ENCODE measurements at regions not wholly inside any gene's neighbourhood (a gene's known extent, or its start where the extent isn't known, plus 50 kb on each side); places are given as distances from the start of the nearest gene placed in this dataset.

- no peak for DNase-seq (ENCODE audit: low spot score)
- CTCF ChIA-PET = no interaction called here
- H3K4me3 Mint-ChIP-seq = no peak overlapping the region
- TF ChIP-seq GTF2I (CRISPR knock-in tag; conservative IDR thresholded peaks at IDR 0.05) (no peak), ZNF425 (CRISPR knock-in tag; conservative IDR thresholded peaks at IDR 0.05) (no peak), NFE2L1 (CRISPR knock-in tag; IDR thresholded peaks at IDR 0.05) (no peak), AR (CRISPR knock-in tag; IDR thresholded peaks at IDR 0.05) (no peak), RORB (CRISPR knock-in tag; IDR thresholded peaks at IDR 0.05) (no peak), CREM (CRISPR knock-in tag; IDR thresholded peaks at IDR 0.05) (no peak), PRRX2 (CRISPR knock-in tag; IDR thresholded peaks at IDR 0.05) (no peak), ARID4B (CRISPR knock-in tag; IDR thresholded peaks at IDR 0.05; ENCODE audit: borderline replicate concordance) (no peak), STAT6 (CRISPR knock-in tag; conservative IDR thresholded peaks at IDR 0.05; ENCODE audit: low read depth) (no peak), MLX (CRISPR knock-in tag; IDR thresholded peaks at IDR 0.05) (no peak), GABPB1 (CRISPR knock-in tag; IDR thresholded peaks at IDR 0.05) (no peak)
- H3K27me3 Mint-ChIP-seq (ENCODE audit: low read depth) = no peaks in the 10 kb centered on the region; the same call in 1 of the 2 replicates
- POLR2A ChIA-PET = no interaction called here
- no peaks in the 10 kb centered on the region for H3K36me3 Mint-ChIP-seq
- peaks cover 13% of the 10 kb centered on the region for H3K9me3 Mint-ChIP-seq
- ATAC-seq = no peak
- H3K27ac Mint-ChIP-seq = no peak overlapping the region
- 0 out of 2 replicates have a peak, but pooled peaks cover 5% of the 10 kb centered on the region for H3K4me1 Mint-ChIP-seq
These were observed 95.5 kb downstream of the CHD9NB start for GRCh38 chr16:52957199-52957598.

GRCh38 chr16:52956044-52956443, 96.7 kb downstream of the CHD9NB start:
- no peak for TF ChIP-seq EMX1 (CRISPR knock-in tag; IDR thresholded peaks at IDR 0.05)
- Mint-ChIP-seq H3K9me3 (peaks cover 13% of the 10 kb centered on the region), H3K27me3 (ENCODE audit: low read depth) (no peaks in the 10 kb centered on the region; the same call in 1 of the 2 replicates), H3K36me3 (no peaks in the 10 kb centered on the region), H3K4me3 (no peak overlapping the region), H3K4me1 (0 out of 2 replicates have a peak, but pooled peaks cover 3% of the 10 kb centered on the region), H3K27ac (no peak overlapping the region)
- POLR2A ChIA-PET = no interaction called here
- ATAC-seq (no peak), DNase-seq (ENCODE audit: low spot score) (no peak)
- CTCF ChIA-PET = no interaction called here

Measured in WTC11 (cell line).